DND-41 (cell line): ENCODE measurements at regions not wholly inside any gene's neighbourhood (a gene's known extent, or its start where the extent isn't known, plus 50 kb on each side); places are given as distances from the start of the nearest gene placed in this dataset.

Experiments
- ATAC-seq: fragments of 200-7000 bp; cut with Tn5 transposase; 3 replicates; pipeline ENCODE4 v1.9.1; 2021; ENCODE audit warnings: low read depth; ENCODE audit not compliant: insufficient read depth
- DNase-seq: peaks from one replicate; pipeline ENCODE4 v3.0.0-alpha.2; 2020
- H2AFZ ChIP-seq: 2 replicates; pipeline ENCODE4 v1.6.0; 2012; ENCODE audit warnings: low read depth, low read length
- H3K27ac ChIP-seq: 2 replicates; pipeline ENCODE4 v1.5.1; 2012; ENCODE audit warnings: low read length, inconsistent platforms
- H3K27me3 ChIP-seq: fragments of 200-600 bp; sonication (generic); 2 replicates; pipeline ENCODE4 v1.6.0; 2012; ENCODE audit warnings: low read length, mild to moderate bottlenecking, inconsistent platforms; ENCODE audit not compliant: insufficient read depth, poor library complexity
- H3K36me3 ChIP-seq: 2 replicates; pipeline ENCODE4 v1.5.1; 2012; ENCODE audit warnings: low read length, inconsistent platforms; ENCODE audit not compliant: insufficient read depth
- H3K4me1 ChIP-seq: 2 replicates; pipeline ENCODE4 v1.5.1; 2012; ENCODE audit warnings: mild to moderate bottlenecking, low read length; ENCODE audit not compliant: insufficient read depth
- H3K4me2 ChIP-seq: 2 replicates; pipeline ENCODE4 v1.6.0; 2012; ENCODE audit warnings: mild to moderate bottlenecking, moderate library complexity, low read length, inconsistent platforms; ENCODE audit not compliant: insufficient read depth
- H3K4me3 ChIP-seq, 2 experiments: fragments of 200-600 bp in 1 of 2; shearing (Covaris generic) in 1 of 2; 2 replicates each; pipeline ENCODE4 v1.5.1; 2012 to 2016; ENCODE audit warnings: inconsistent platforms in 2 of 2, low read length in 2 of 2, mild to moderate bottlenecking in 2 of 2, low read depth in 1 of 2, moderate library complexity in 1 of 2
- H3K79me2 ChIP-seq: 2 replicates; pipeline ENCODE4 v1.6.0; 2012; ENCODE audit warnings: low read length, inconsistent platforms; ENCODE audit not compliant: insufficient read depth
- H3K9ac ChIP-seq: 2 replicates; pipeline ENCODE4 v1.6.0; 2012; ENCODE audit warnings: low read depth, mild to moderate bottlenecking, inconsistent platforms, low read length, moderate library complexity
- H3K9me3 ChIP-seq: 2 replicates; pipeline ENCODE4 v1.5.1; 2012; ENCODE audit warnings: low read length, moderate library complexity, mild to moderate bottlenecking, inconsistent platforms; ENCODE audit not compliant: insufficient read depth, severe bottlenecking
- H4K20me1 ChIP-seq: 2 replicates; pipeline ENCODE4 v1.6.0; 2012; ENCODE audit warnings: low read length; ENCODE audit not compliant: insufficient read depth
- CTCF ChIP-seq: IDR thresholded peaks from 2 replicates; pipeline ENCODE4 v1.5.1; 2012; ENCODE audit warnings: borderline replicate concordance, low read length, moderate library complexity, mild to moderate bottlenecking; ENCODE audit not compliant: poor library complexity, severe bottlenecking; ENCODE audit errors: extremely low read depth
- EZH2 ChIP-seq: IDR thresholded peaks from 3 replicates; pipeline ENCODE4 v1.6.1; 2012; ENCODE audit warnings: borderline replicate concordance, low read depth, mild to moderate bottlenecking, moderate library complexity, low read length, inconsistent platforms; ENCODE audit not compliant: severe bottlenecking

GRCh38 chr12:75974323-75975187 lies 57.0 kb downstream of the PHLDA1 start:
- Histone ChIP-seq H3K9me3 (no peaks in the 10 kb centered on the region), H3K27ac (no peak overlapping the region), H3K36me3 (no peaks in the 10 kb centered on the region), H3K4me2 (no peak overlapping the region), H4K20me1 (no peaks in the 10 kb centered on the region), H3K4me3 (no peak overlapping the region), H3K4me1 (peaks cover 15% of the 10 kb centered on the region), H2AFZ (no peak overlapping the region; the same call in 1 of the 2 replicates), H3K27me3 (no peaks in the 10 kb centered on the region), H3K79me2 (no peaks in the 10 kb centered on the region), H3K9ac (no peak overlapping the region)
- no peak for TF ChIP-seq EZH2
- no peak for DNase-seq
- ATAC-seq = no peak

GRCh38 chr12:75971253-75971652 lies 60.3 kb downstream of the PHLDA1 start:
- Histone ChIP-seq H4K20me1 (no peaks in the 10 kb centered on the region), H3K9ac (no peak overlapping the region), H3K27ac (no peak overlapping the region), H3K36me3 (no peaks in the 10 kb centered on the region), H3K4me2 (no peak overlapping the region), H3K4me3 (no peak overlapping the region), H3K79me2 (no peaks in the 10 kb centered on the region), H2AFZ (no peak overlapping the region), H3K27me3 (no peaks in the 10 kb centered on the region), H3K4me1 (no peaks in the 10 kb centered on the region), H3K9me3 (no peaks in the 10 kb centered on the region)
- TF ChIP-seq CTCF (no peak), EZH2 (no peak)
- ATAC-seq (no peak), DNase-seq (no peak)

GRCh38 chr12:75970310-75970709 lies 61.3 kb downstream of the PHLDA1 start:
- Histone ChIP-seq H3K27me3 (no peaks in the 10 kb centered on the region), H2AFZ (no peak overlapping the region), H3K9ac (no peak overlapping the region), H3K4me2 (no peak overlapping the region), H4K20me1 (no peaks in the 10 kb centered on the region), H3K36me3 (no peaks in the 10 kb centered on the region), H3K79me2 (no peaks in the 10 kb centered on the region), H3K9me3 (no peaks in the 10 kb centered on the region), H3K4me1 (no peaks in the 10 kb centered on the region), H3K4me3 (no peak overlapping the region), H3K27ac (no peak overlapping the region)
- TF ChIP-seq CTCF (no peak), EZH2 (no peak)
- DNase-seq = no peak
- ATAC-seq = no peak

- Histone ChIP-seq H3K27ac (no peak overlapping the region), H3K9me3 (no peaks in the 10 kb centered on the region), H4K20me1 (no peaks in the 10 kb centered on the region), H3K27me3 (no peaks in the 10 kb centered on the region), H3K36me3 (no peaks in the 10 kb centered on the region), H3K9ac (no peak overlapping the region), H3K79me2 (no peaks in the 10 kb centered on the region), H3K4me1 (no peaks in the 10 kb centered on the region), H3K4me2 (no peak overlapping the region), H3K4me3 (no peak overlapping the region), H2AFZ (no peak overlapping the region)
- DNase-seq (no peak), ATAC-seq (no peak)
- TF ChIP-seq CTCF = no peak
- TF ChIP-seq EZH2 = no peak
Observed at GRCh38 chr12:75969768-75970167, 61.8 kb downstream of the PHLDA1 start.
